Thyroid gland (tissue), 4 donors: ENCODE measurements at regions not wholly inside any gene's neighbourhood (a gene's known extent, or its start where the extent isn't known, plus 50 kb on each side); places are given as distances from the start of the nearest gene placed in this dataset.
"Not testable (repeated sequence)": the region's sequence is repeated elsewhere in the genome, so short reads cannot be mapped to it uniquely, and the experiment has no call there.

Source experiments
- DNase-seq, 2 donors: peaks; one replicate each; pipeline ENCODE4 v3.0.0-alpha.2; 2019
- H3K27ac ChIP-seq, 3 donors: fragments of 200-600 bp; sonication (generic); 1 replicate in 2 of 3; 2 replicates in 1 of 3; pipeline ENCODE4 v1.5.1; 2016 to 2019; ENCODE audit warnings: mild to moderate bottlenecking in 1 of 3, moderate library complexity in 1 of 3
- H3K27me3 ChIP-seq: fragments of 200-600 bp; sonication (generic); one replicate; pipeline ENCODE4 v1.5.1; 2019
- H3K36me3 ChIP-seq, 2 donors: fragments of 200-600 bp; sonication (generic); one replicate each; pipeline ENCODE4 v1.5.1; 2016 to 2019
- H3K4me1 ChIP-seq, 2 donors: fragments of 200-600 bp; sonication (generic); one replicate each; pipeline ENCODE4 v1.5.1; 2017 to 2019
- H3K4me3 ChIP-seq, 3 donors: fragments of 200-600 bp; sonication (generic); replicated peaks in 1 of 3; 1 replicate in 2 of 3; 2 replicates in 1 of 3; pipeline ENCODE4 v1.5.1; 2016; ENCODE audit warnings: mild to moderate bottlenecking in 1 of 3
- H3K9me3 ChIP-seq: fragments of 200-600 bp; sonication (generic); one replicate; pipeline ENCODE4 v1.5.1; 2017
- POLR2A ChIP-seq, 2 donors: fragments of 450-650 bp; IDR thresholded peaks; one replicate each; pipeline ENCODE4 v1.6.1; 2017; ENCODE audit warnings: antibody characterized with exemption in 2 of 2, mild to moderate bottlenecking in 2 of 2, moderate library complexity in 1 of 2
- WGBS, 2 donors: methylation state at CpG; one replicate each; pipeline ENCODE4 v1.1.5; 2017; 5-methylcytosine and 5-hydroxymethylcytosine counted together
- intact Hi-C: fragments of 100-400 bp; cut with DNase I; formaldehyde crosslinking; loops from one replicate; pipeline ENCODE4 v1.15.1; 2023
- TF ChIP-seq, protein P1 (sequence below), 6 experiments: fragments of 200-600 bp in 3 of 6; fragments of 450-650 bp in 3 of 6; sonication (generic) in 3 of 6; IDR thresholded peaks; one replicate each; pipeline ENCODE4 v1.5.1; 2016 to 2019; ENCODE audit warnings: antibody characterized with exemption in 6 of 6, mild to moderate bottlenecking in 2 of 6, inconsistent platforms in 1 of 6, moderate library complexity in 1 of 6

DNA sequence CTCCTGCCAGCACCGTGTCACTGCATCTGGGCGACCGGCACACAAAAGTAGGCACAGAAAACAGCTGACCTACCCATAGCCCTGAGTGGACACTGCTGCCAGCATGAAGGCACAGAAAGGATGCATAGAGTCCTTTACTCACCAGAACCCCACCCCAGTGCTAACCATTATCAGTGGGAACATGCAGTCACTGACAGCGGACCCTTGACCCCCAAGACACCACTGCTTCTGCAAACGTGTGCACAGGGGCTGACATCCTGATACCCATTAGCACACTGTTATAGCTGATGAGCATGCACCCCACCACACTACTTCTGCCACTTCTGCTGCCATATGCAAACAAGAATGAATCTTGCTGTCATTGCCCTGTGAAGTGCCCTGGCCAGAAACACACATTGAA lies 953.0 kb upstream of the NCAM2 start:
- intact Hi-C loops = no loop called here
- DNase-seq = no peak
- 90 to 92% methylated on average over 2 to 5 of the region's 5 CpGs for WGBS, 2 donors

DNA sequence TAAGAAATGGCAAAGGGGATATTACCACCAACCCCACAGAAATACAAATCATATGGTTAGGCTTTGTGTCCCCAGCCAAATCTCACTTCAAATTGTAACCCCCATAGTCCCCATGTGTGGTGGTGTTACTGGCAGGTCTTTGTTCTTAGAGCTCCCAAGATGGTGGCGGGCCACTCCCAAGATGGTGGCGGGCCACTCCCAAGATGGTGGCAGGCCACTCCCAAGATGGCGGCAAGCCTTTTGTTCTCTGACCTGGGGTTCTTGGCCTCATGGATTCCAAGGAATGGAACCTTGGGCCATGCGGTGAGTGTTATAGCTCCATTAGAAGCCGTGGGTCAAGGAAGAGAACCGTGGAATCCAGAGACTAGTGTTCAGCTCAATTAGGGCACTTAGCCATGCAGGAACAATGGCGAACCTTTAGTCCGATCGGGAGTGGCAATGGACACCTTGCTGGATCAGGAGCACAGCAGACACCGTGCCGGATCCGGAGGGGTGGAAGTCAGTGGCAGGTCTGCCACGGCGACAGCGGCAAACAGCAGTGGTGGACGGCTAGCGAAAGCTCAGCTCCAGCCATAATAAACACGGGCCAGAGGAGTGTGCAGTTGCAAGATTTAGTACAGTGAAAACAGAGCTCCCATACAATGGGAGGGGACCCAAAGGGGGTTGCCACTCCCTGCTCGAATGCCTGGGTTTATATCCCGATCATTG lies 949.9 kb upstream of the NCAM2 start:
- H3K4me1 ChIP-seq, H3K9me3 ChIP-seq, DNase-seq, H3K27me3 ChIP-seq, intact Hi-C loops, H3K27ac ChIP-seq, H3K36me3 ChIP-seq, H3K4me3 ChIP-seq: not testable (repeated sequence)
- 94% methylated on average over 17 to 20 of the region's 20 CpGs for WGBS, 2 donors

More for the DNA sequence above, 953.0 kb upstream of the NCAM2 start:
- no peak overlapping the region for H3K4me3 ChIP-seq
- no peak for TF ChIP-seq POLR2A (IDR thresholded peaks at IDR 0.05)
- TF ChIP-seq, protein P1, sequence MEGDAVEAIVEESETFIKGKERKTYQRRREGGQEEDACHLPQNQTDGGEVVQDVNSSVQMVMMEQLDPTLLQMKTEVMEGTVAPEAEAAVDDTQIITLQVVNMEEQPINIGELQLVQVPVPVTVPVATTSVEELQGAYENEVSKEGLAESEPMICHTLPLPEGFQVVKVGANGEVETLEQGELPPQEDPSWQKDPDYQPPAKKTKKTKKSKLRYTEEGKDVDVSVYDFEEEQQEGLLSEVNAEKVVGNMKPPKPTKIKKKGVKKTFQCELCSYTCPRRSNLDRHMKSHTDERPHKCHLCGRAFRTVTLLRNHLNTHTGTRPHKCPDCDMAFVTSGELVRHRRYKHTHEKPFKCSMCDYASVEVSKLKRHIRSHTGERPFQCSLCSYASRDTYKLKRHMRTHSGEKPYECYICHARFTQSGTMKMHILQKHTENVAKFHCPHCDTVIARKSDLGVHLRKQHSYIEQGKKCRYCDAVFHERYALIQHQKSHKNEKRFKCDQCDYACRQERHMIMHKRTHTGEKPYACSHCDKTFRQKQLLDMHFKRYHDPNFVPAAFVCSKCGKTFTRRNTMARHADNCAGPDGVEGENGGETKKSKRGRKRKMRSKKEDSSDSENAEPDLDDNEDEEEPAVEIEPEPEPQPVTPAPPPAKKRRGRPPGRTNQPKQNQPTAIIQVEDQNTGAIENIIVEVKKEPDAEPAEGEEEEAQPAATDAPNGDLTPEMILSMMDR (IDR thresholded peaks at IDR 0.05) = no peak
- H3K27me3 ChIP-seq = no peaks in the 10 kb centered on the region
- H3K36me3 ChIP-seq = no peaks in the 10 kb centered on the region
- H3K27ac ChIP-seq = no peak overlapping the region
- no peaks in the 10 kb centered on the region for H3K9me3 ChIP-seq
- H3K4me1 ChIP-seq = no peaks in the 10 kb centered on the region

DNA sequence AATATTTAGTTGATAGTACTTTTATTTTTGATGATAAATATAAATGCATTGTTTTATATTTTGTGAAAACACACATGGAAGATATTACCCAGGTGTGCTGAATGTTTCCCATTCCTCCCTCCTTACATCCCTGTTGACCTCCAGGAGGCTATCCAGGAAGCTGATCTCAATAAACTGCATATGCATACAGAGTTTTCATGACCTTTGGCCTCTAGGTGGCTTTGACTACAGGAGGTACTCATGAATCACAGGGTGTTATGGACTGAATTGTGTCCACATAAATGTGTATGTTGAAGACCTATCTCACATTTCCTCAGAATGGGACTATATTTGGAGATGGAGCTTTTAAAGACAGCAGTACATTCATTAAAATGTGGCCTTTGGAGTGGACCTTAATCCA lies 914.9 kb upstream of the NCAM2 start:
- Histone ChIP-seq H3K36me3 (no peaks in the 10 kb centered on the region), H3K4me3 (no peak overlapping the region), H3K9me3 (no peaks in the 10 kb centered on the region), H3K27me3 (no peaks in the 10 kb centered on the region), H3K4me1 (no peaks in the 10 kb centered on the region), H3K27ac (no peak overlapping the region)
- no peak for DNase-seq
- no peak for TF ChIP-seq POLR2A (IDR thresholded peaks at IDR 0.05)
- TF ChIP-seq, protein P1 (IDR thresholded peaks at IDR 0.05) = no peak
- intact Hi-C loops = no loop called here

DNA sequence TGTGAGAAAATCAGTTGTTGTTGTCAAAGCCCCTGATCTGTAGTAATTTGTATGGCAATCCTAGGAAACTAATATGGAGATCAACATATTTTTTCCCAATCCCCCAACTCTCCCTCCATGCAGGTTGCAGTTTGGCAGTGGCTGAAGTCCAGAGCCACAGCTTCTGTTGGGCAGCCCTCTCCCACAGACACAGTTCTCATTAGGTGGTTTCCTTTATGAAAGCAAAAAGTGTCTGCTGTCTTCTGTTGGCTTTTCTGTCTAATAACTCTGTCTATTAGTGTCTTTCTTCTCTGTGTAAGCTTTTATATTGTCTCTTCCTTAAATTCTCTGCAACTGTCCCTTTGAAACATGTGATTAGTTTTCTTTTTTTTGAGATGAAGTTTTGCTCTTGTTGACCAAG lies 914.3 kb upstream of the NCAM2 start:
- H3K4me3 ChIP-seq = no peak overlapping the region
- no peaks in the 10 kb centered on the region for H3K4me1 ChIP-seq
- H3K36me3 ChIP-seq = no peaks in the 10 kb centered on the region
- intact Hi-C loops = no loop called here
- no peak overlapping the region for H3K27ac ChIP-seq
- TF ChIP-seq, protein P1 (IDR thresholded peaks at IDR 0.05) = no peak
- TF ChIP-seq POLR2A (IDR thresholded peaks at IDR 0.05) = no peak
- H3K9me3 ChIP-seq = no peaks in the 10 kb centered on the region
- H3K27me3 ChIP-seq = no peaks in the 10 kb centered on the region
- no peak for DNase-seq

DNA sequence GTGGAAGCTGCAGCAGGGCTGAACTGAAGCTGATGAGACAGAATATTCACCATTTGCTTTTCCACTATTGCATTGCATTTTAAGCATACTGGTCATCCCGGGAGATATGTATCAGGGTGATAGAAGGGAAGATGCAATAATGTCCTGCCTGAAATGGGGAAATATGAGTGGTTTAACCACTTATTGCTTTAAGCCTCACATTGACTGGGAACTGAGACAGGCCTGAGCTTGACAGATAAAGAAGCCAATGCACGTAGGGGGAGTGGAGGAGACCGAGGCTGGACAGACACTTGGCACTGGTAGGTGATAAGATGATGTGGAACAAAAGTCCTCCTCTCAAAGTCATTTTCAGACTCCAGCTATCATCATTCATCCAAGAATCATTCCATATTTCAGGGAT lies 911.7 kb upstream of the NCAM2 start:
- no peak overlapping the region for H3K4me3 ChIP-seq
- no peak for DNase-seq
- no peaks in the 10 kb centered on the region for H3K27me3 ChIP-seq
- no peaks in the 10 kb centered on the region for H3K4me1 ChIP-seq
- H3K9me3 ChIP-seq = no peaks in the 10 kb centered on the region
- TF ChIP-seq, protein P1 (IDR thresholded peaks at IDR 0.05) = no peak
- TF ChIP-seq POLR2A (IDR thresholded peaks at IDR 0.05) = no peak
- H3K36me3 ChIP-seq = no peaks in the 10 kb centered on the region
- intact Hi-C loops = no loop called here
- WGBS, 2 donors = 86 to 92% methylated on average over 3 of the region's 3 CpGs
- no peak overlapping the region for H3K27ac ChIP-seq

DNA sequence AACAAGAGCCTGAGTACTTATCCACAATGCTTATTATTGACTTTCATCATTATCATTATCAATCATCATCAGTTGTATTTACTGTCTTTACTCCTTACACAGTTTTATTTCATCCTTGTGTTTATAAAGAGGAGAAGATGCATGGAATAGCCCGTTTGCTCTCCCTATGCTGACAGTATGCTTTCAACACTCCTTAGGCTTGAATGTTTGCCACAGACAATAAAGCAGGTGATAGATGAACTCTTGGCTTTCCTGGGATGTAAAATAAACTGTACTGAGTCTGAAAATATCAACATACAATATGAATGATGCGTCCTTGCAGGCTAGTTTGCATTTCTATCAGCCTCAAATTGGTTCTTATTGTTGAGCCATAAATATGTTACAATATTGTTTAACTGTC lies 891.8 kb upstream of the NCAM2 start:
- TF ChIP-seq POLR2A (IDR thresholded peaks at IDR 0.05) = no peak
- TF ChIP-seq, protein P1 (IDR thresholded peaks at IDR 0.05) = no peak
- intact Hi-C loops = no loop called here
- no peak for DNase-seq
- WGBS, 2 donors = 55 to 61% methylated on average over 2 of the region's 2 CpGs
- no peaks in the 10 kb centered on the region for H3K36me3 ChIP-seq
- no peak overlapping the region for H3K27ac ChIP-seq
- no peaks in the 10 kb centered on the region for H3K27me3 ChIP-seq
- H3K4me1 ChIP-seq = no peaks in the 10 kb centered on the region
- no peaks in the 10 kb centered on the region for H3K9me3 ChIP-seq
- H3K4me3 ChIP-seq = no peak overlapping the region
